ENCODE measurements at regions not wholly inside any gene's neighbourhood (a gene's known extent, or its start where the extent isn't known, plus 50 kb on each side); places are given as distances from the start of the nearest gene placed in this dataset.

GRCh38 chr7:115779561-115779960 lies 251.0 kb downstream of the TFEC start:
- TF ChIP-seq, protein P1, sequence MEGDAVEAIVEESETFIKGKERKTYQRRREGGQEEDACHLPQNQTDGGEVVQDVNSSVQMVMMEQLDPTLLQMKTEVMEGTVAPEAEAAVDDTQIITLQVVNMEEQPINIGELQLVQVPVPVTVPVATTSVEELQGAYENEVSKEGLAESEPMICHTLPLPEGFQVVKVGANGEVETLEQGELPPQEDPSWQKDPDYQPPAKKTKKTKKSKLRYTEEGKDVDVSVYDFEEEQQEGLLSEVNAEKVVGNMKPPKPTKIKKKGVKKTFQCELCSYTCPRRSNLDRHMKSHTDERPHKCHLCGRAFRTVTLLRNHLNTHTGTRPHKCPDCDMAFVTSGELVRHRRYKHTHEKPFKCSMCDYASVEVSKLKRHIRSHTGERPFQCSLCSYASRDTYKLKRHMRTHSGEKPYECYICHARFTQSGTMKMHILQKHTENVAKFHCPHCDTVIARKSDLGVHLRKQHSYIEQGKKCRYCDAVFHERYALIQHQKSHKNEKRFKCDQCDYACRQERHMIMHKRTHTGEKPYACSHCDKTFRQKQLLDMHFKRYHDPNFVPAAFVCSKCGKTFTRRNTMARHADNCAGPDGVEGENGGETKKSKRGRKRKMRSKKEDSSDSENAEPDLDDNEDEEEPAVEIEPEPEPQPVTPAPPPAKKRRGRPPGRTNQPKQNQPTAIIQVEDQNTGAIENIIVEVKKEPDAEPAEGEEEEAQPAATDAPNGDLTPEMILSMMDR (IDR thresholded peaks at IDR 0.05), result no peak
- TF ChIP-seq POLR2A (IDR thresholded peaks at IDR 0.05) (no peak), POLR2AphosphoS5 (IDR thresholded peaks at IDR 0.05) (no peak), EP300 (IDR thresholded peaks at IDR 0.05) (no peak)

Data from suprapubic skin (tissue), 4 donors.